ENCODE measurements at regions not wholly inside any gene's neighbourhood (a gene's known extent, or its start where the extent isn't known, plus 50 kb on each side); places are given as distances from the start of the nearest gene placed in this dataset.

DNA sequence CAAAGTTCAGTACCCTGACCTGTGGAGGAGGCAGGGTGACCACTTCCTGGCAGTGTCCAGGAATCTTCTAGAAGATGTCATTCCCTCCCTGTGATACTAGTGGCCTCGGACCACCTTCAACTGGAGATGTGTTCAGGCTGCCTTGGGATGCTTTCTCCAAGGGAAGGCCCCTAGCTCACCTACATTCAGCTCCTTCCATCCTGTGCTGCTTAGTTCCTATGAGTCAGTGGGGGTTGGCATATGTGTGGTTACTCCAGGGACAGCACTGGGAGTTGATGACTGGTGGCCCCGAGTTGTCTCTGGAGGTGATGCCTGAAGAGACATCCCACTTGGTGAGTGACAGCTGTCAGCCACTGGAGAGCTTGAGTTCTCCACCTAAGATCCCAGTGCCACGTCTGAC, 81.8 kb upstream of the OR9Q1 start:
- peaks cover 0 to 4% (median 2%) of the 10 kb centered on the region in 3 experiments; a peak in 3 of 7 replicates for H3K36me3 Mint-ChIP-seq (ENCODE audit: insufficient read depth in 1 of 3, low read depth in 3 of 3)
- H3K14ac ChIP-seq (ENCODE audit: insufficient read depth, low read length), result no peak overlapping the region
- H3K79me2 ChIP-seq (ENCODE audit: insufficient read depth, low read length), result no peaks in the 10 kb centered on the region
- H3K9me3 Mint-ChIP-seq, result peaks cover 3 to 10% of the 10 kb centered on the region in 2 experiments; a peak in 3 of 5 replicates
- no peaks in the 10 kb centered on the region; the same call in 1 of the 2 replicates for H3K27me3 Mint-ChIP-seq (ENCODE audit: low read depth)
- no peak overlapping the region for H3K27ac ChIP-seq (ENCODE audit: insufficient read length, low read depth, low read length)
- no peak overlapping the region for H2AFZ ChIP-seq (ENCODE audit: low read length)
- H3T11ph ChIP-seq (ENCODE audit: low read length), result no peak overlapping the region
- H4K5ac ChIP-seq (ENCODE audit: insufficient read length, low read depth, low read length), result no peak overlapping the region
- no peak for DNase-seq
- H4K91ac ChIP-seq (ENCODE audit: insufficient read length, low read depth, low read length), result no peak overlapping the region
- no peak overlapping the region for H3K9ac ChIP-seq (ENCODE audit: extremely low read depth, insufficient read length, low read length)
- H3K9me3 ChIP-seq (ENCODE audit: control insufficient read depth, low read depth, low read length), result no peaks in the 10 kb centered on the region
- H2BK20ac ChIP-seq (ENCODE audit: low read depth, low read length, poor library complexity, severe bottlenecking), result no peak overlapping the region
- H4K8ac ChIP-seq (replicated peaks; ENCODE audit: insufficient read length, low read depth, low read length), result no peak overlapping the region
- H3K23ac ChIP-seq (ENCODE audit: insufficient read length, low read depth, low read length), result no peak overlapping the region
- H2AK5ac ChIP-seq (ENCODE audit: insufficient read length, low read length), result no peak overlapping the region
- H2BK15ac ChIP-seq (ENCODE audit: low read depth, low read length), result no peak overlapping the region
- no peak overlapping the region for H2BK5ac ChIP-seq (ENCODE audit: insufficient read length, low read length)
- peaks cover 4 to 5% of the 10 kb centered on the region in 2 experiments for H3K4me1 Mint-ChIP-seq
- H3K4me3 Mint-ChIP-seq, result no peak overlapping the region
- H3K79me1 ChIP-seq (ENCODE audit: insufficient read depth, low read depth, low read length, poor library complexity, severe bottlenecking), result no peaks in the 10 kb centered on the region
- no peaks in the 10 kb centered on the region for H3K27me3 ChIP-seq (ENCODE audit: insufficient read depth, low read length)
- H3K23me2 ChIP-seq (ENCODE audit: insufficient read length, low read depth, low read length, poor library complexity, severe bottlenecking), result no peaks in the 10 kb centered on the region
- TF ChIP-seq, protein P1, sequence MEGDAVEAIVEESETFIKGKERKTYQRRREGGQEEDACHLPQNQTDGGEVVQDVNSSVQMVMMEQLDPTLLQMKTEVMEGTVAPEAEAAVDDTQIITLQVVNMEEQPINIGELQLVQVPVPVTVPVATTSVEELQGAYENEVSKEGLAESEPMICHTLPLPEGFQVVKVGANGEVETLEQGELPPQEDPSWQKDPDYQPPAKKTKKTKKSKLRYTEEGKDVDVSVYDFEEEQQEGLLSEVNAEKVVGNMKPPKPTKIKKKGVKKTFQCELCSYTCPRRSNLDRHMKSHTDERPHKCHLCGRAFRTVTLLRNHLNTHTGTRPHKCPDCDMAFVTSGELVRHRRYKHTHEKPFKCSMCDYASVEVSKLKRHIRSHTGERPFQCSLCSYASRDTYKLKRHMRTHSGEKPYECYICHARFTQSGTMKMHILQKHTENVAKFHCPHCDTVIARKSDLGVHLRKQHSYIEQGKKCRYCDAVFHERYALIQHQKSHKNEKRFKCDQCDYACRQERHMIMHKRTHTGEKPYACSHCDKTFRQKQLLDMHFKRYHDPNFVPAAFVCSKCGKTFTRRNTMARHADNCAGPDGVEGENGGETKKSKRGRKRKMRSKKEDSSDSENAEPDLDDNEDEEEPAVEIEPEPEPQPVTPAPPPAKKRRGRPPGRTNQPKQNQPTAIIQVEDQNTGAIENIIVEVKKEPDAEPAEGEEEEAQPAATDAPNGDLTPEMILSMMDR (conservative IDR thresholded peaks at IDR 0.05), result no peak
- H3K4me1 ChIP-seq (ENCODE audit: insufficient read depth, low read length), result no peaks in the 10 kb centered on the region
- WGBS (ENCODE audit: extremely low coverage, insufficient read length, low lambda C conversion rate), result no CpG with 5 or more reads among the region's 3 CpGs
- H4K20me1 ChIP-seq (ENCODE audit: control insufficient read depth, insufficient read depth, insufficient read length), result no peaks in the 10 kb centered on the region
- H2BK120ac ChIP-seq (ENCODE audit: low read depth, low read length, poor library complexity, severe bottlenecking), result no peak overlapping the region
- no peak overlapping the region for H3K18ac ChIP-seq (ENCODE audit: insufficient read length, low read depth, low read length)
- no peak overlapping the region for H3K4me2 ChIP-seq (ENCODE audit: insufficient read depth, insufficient read length, low read length)
- peak overlapping the region in 1 of 3 experiments; percentile 70; a peak in 1 of 7 replicates for H3K27ac Mint-ChIP-seq
- no peak overlapping the region for H3K4ac ChIP-seq (ENCODE audit: low read depth, low read length)
- no peak overlapping the region for H2BK12ac ChIP-seq (ENCODE audit: insufficient read length, low read depth, low read length)
- no peak overlapping the region for H3K56ac ChIP-seq (ENCODE audit: insufficient read length, low read depth, low read length)

Data from H9 (cell line).